ENCODE measurements at regions not wholly inside any gene's neighbourhood (a gene's known extent, or its start where the extent isn't known, plus 50 kb on each side); places are given as distances from the start of the nearest gene placed in this dataset.

DNA sequence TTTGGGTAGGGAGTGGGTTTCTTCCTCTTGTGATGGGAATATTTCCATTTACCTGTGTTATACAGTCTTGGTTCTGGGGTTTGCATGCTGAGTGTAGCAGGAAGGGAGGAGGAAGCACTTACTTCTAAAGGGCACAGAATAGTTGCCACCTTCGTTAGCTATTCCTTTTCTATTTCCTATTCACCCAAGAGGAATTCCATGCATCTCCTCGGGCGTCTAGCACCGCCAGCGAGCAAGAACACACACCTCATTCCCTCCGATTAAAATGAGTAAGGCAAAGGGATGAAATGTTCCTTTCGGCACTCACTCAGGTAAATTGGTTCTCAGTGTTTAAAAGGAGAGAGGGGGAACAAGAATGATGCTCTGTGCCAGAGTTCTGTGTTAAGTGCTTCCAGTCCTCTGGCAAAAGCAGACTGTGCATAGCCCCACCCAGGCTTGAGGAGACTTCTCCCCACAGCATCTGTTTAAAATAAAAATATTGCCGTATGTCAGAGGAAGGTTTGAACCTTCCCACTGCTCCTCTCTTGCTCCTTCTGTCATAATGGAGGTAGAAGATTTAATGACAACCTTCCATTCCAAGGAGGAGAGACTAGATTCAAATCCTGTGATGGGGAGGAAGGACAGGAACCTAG lies 351.4 kb downstream of the PTTG2 start:
- TF ChIP-seq, protein P1, sequence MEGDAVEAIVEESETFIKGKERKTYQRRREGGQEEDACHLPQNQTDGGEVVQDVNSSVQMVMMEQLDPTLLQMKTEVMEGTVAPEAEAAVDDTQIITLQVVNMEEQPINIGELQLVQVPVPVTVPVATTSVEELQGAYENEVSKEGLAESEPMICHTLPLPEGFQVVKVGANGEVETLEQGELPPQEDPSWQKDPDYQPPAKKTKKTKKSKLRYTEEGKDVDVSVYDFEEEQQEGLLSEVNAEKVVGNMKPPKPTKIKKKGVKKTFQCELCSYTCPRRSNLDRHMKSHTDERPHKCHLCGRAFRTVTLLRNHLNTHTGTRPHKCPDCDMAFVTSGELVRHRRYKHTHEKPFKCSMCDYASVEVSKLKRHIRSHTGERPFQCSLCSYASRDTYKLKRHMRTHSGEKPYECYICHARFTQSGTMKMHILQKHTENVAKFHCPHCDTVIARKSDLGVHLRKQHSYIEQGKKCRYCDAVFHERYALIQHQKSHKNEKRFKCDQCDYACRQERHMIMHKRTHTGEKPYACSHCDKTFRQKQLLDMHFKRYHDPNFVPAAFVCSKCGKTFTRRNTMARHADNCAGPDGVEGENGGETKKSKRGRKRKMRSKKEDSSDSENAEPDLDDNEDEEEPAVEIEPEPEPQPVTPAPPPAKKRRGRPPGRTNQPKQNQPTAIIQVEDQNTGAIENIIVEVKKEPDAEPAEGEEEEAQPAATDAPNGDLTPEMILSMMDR (IDR thresholded peaks at IDR 0.05), result no peak
- TF ChIP-seq GABPB1 (CRISPR knock-in tag; IDR thresholded peaks at IDR 0.05) (no peak), ATF1 (CRISPR knock-in tag; IDR thresholded peaks at IDR 0.05) (no peak), SP1 (CRISPR knock-in tag; conservative IDR thresholded peaks at IDR 0.05) (no peak)
